NT2/D1 (cell line): ENCODE measurements at regions not wholly inside any gene's neighbourhood (a gene's known extent, or its start where the extent isn't known, plus 50 kb on each side); places are given as distances from the start of the nearest gene placed in this dataset.

Experiments
- DNase-seq: peaks from one replicate; pipeline ENCODE4 v3.0.0-alpha.2; 2011; ENCODE audit warnings: low read depth, low spot score
- H3K27me3 ChIP-seq: 2 replicates; pipeline ENCODE4 v1.6.0; 2011; ENCODE audit warnings: mild to moderate bottlenecking; ENCODE audit not compliant: insufficient read length, insufficient read depth
- H3K36me3 ChIP-seq: 2 replicates; pipeline ENCODE4 v1.6.1; 2011; ENCODE audit warnings: mild to moderate bottlenecking, low read length, mixed read lengths; ENCODE audit not compliant: insufficient read depth, insufficient read length
- H3K4me1 ChIP-seq: 2 replicates; pipeline ENCODE4 v1.5.1; 2011; ENCODE audit not compliant: insufficient read depth, insufficient read length
- H3K4me3 ChIP-seq: 2 replicates; pipeline ENCODE4 v1.5.1; 2011; ENCODE audit warnings: low read depth; ENCODE audit not compliant: insufficient read length
- H3K9ac ChIP-seq: 2 replicates; pipeline ENCODE4 v1.6.0; 2011; ENCODE audit warnings: low read depth; ENCODE audit not compliant: insufficient read length
- H3K9me3 ChIP-seq: 2 replicates; pipeline ENCODE4 v1.5.1; 2011; ENCODE audit warnings: mild to moderate bottlenecking, low read length; ENCODE audit not compliant: insufficient read depth
- SUZ12 ChIP-seq: IDR thresholded peaks from 2 replicates; pipeline ENCODE4 v1.6.1; 2011; ENCODE audit not compliant: insufficient read length, insufficient read depth; ENCODE audit errors: extremely low read depth
- YY1 ChIP-seq: IDR thresholded peaks from 2 replicates; pipeline ENCODE4 v1.6.1; 2011; ENCODE audit not compliant: insufficient read length, insufficient read depth
- ZNF274 ChIP-seq: IDR thresholded peaks from 2 replicates; pipeline ENCODE4 v1.6.1; 2011; ENCODE audit warnings: mild to moderate bottlenecking, low read depth, low read length

- no peak overlapping the region for H3K9ac ChIP-seq
- no peak overlapping the region for H3K4me3 ChIP-seq
- no peaks in the 10 kb centered on the region for H3K4me1 ChIP-seq
- TF ChIP-seq YY1 (no peak), SUZ12 (no peak), ZNF274 (no peak)
- H3K27me3 ChIP-seq, result no peaks in the 10 kb centered on the region
- DNase-seq, result no peak
- no peaks in the 10 kb centered on the region for H3K36me3 ChIP-seq
- H3K9me3 ChIP-seq, result no peaks in the 10 kb centered on the region
Observed at GRCh38 chr12:29073631-29074239, 75.3 kb upstream of the FAR2 start.

DNA sequence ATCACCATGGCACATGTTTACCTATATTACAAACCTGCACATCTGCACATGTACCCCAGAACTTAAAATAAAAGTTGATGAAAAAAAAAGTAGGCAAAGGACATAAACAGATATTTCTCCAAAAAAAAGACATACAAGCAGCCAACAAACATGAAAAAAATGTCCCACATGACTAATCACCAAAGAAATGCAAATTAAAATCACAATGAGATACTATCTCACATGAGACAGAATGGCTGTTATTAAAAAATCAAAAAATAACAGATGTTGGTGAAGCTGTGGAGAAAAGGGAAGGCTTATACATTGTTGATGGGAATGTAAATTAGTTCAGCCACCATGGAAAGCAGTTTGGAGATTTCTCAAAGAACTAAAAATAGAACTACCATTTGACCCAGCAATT, 68.0 kb upstream of the FAR2 start:
- no peak overlapping the region for H3K9ac ChIP-seq
- DNase-seq, result no peak
- TF ChIP-seq YY1 (no peak), SUZ12 (no peak), ZNF274 (no peak)
- no peak overlapping the region for H3K4me3 ChIP-seq
- no peaks in the 10 kb centered on the region for H3K27me3 ChIP-seq
- H3K4me1 ChIP-seq, result no peaks in the 10 kb centered on the region
- no peaks in the 10 kb centered on the region for H3K9me3 ChIP-seq
- no peaks in the 10 kb centered on the region for H3K36me3 ChIP-seq

DNA sequence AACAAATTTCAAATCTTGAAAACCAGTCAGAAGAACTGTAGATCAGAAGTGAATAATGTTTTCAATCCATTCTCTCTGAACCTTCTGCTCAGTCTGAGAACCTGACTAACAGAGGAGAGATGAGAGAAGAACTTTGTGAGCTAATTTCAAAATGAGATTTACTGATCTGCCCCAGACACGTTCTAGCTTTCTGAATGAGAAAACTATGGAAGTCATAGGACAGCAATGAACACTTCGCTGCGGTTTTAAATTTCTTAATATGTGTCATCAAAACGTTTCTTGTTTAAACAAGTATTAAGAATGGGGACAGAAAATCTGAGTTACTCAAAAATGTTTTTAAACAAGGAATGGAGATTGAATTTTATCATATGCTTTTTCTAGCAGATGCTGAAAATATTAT, 66.6 kb upstream of the FAR2 start:
- H3K9ac ChIP-seq, result no peak overlapping the region
- TF ChIP-seq SUZ12, result no peak
- no peak for TF ChIP-seq ZNF274
- no peak for TF ChIP-seq YY1
- no peaks in the 10 kb centered on the region for H3K27me3 ChIP-seq
- no peak for DNase-seq
- no peaks in the 10 kb centered on the region for H3K9me3 ChIP-seq
- H3K4me1 ChIP-seq, result no peaks in the 10 kb centered on the region
- no peak overlapping the region for H3K4me3 ChIP-seq
- H3K36me3 ChIP-seq, result no peaks in the 10 kb centered on the region

DNA sequence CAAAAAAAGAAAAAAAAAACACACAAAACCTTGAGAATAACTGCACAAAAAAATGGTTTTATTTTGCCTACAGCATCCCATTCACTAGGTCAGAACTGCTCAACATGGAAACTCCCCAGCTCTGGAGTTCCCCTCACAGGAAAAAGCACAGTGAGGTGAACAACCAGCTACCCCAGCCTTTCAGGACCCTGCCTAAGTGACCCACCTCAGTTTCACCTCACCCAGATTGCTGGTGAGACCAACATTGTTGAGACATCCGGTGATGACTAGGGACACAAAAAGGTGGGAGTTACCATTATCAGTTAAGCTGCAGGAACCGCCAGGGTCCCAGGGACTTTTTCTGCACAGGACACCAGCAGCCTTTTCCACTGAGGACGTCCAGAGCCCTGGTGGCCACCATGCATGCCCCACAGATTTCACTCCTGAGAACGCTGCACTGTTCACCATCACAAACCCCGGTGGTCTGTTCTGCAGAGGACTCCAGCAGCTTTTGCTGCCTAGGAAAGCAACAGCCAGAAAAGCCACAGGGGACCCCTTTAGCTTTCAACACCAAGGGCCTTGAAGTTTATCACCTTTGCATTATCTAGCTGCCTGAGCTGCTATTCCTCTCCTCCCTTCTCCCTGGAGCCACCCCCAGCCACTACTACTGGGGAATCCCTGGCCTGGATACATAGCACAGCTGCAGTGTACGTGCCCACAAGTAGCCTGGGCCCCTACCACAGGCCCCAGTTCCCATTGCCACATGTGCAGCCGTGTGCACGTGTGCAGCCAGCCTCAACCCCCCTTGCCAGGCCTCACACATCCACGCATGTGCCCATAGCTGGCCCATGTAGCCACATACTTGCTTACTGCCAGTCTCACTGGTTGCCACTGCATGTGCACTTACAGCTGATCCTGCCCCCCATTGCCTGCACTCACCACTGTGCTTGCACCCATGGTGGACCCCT, 62.5 kb upstream of the FAR2 start:
- Histone ChIP-seq H3K27me3 (no peaks in the 10 kb centered on the region), H3K9ac (no peak overlapping the region), H3K9me3 (peaks cover 13% of the 10 kb centered on the region; the same call in 1 of the 2 replicates), H3K4me1 (no peaks in the 10 kb centered on the region), H3K36me3 (no peaks in the 10 kb centered on the region), H3K4me3 (no peak overlapping the region)
- DNase-seq, result no peak
- TF ChIP-seq SUZ12 (no peak), YY1 (no peak), ZNF274 (no peak)

GRCh38 chr12:29088611-29089219, 60.4 kb upstream of the FAR2 start:
- H3K36me3 ChIP-seq, result no peaks in the 10 kb centered on the region
- no peaks in the 10 kb centered on the region for H3K4me1 ChIP-seq
- DNase-seq, result no peak
- H3K9ac ChIP-seq, result no peak overlapping the region
- TF ChIP-seq ZNF274 (no peak), SUZ12 (no peak), YY1 (no peak)
- no peaks in the 10 kb centered on the region for H3K27me3 ChIP-seq
- H3K4me3 ChIP-seq, result no peak overlapping the region
- H3K9me3 ChIP-seq, result peaks cover 28% of the 10 kb centered on the region
